ENCODE measurements at regions not wholly inside any gene's neighbourhood (a gene's known extent, or its start where the extent isn't known, plus 50 kb on each side); places are given as distances from the start of the nearest gene placed in this dataset.
A peak's percentile ranks its signal among the peaks of the same experiment; 100 is the strongest.

GRCh38 chr1:5707566-5708345 lies 284.5 kb downstream of the NPHP4 start:
- no peaks in the 10 kb centered on the region for H3K9me3 ChIP-seq
- peak; percentile 22 for DNase-seq
- H3K27ac ChIP-seq: no peak overlapping the region
- no peak overlapping the region for H3K4me3 ChIP-seq
- WGBS, 2 donors: 61 to 82% methylated on average over 12 of the region's 12 CpGs
- no peaks in the 10 kb centered on the region for H3K27me3 ChIP-seq
- no peak for TF ChIP-seq POLR2A (IDR thresholded peaks at IDR 0.05)
- H3K36me3 ChIP-seq: no peaks in the 10 kb centered on the region
- intact Hi-C loops (cut with DNase I): no loop called here
- H3K4me1 ChIP-seq: no peaks in the 10 kb centered on the region

GRCh38 chr1:5706239-5706638 lies 286.0 kb downstream of the NPHP4 start:
- Histone ChIP-seq H3K4me3 (no peak overlapping the region), H3K27ac (no peak overlapping the region), H3K4me1 (no peaks in the 10 kb centered on the region), H3K9me3 (no peaks in the 10 kb centered on the region), H3K27me3 (no peaks in the 10 kb centered on the region), H3K36me3 (no peaks in the 10 kb centered on the region)
- TF ChIP-seq CTCF (IDR thresholded peaks at IDR 0.05) (no peak), POLR2A (IDR thresholded peaks at IDR 0.05) (no peak)
- 92 to 93% methylated on average over 5 of the region's 5 CpGs for WGBS, 2 donors
- peak; percentile 7 for DNase-seq
- intact Hi-C loops (cut with DNase I): no loop called here

DNA sequence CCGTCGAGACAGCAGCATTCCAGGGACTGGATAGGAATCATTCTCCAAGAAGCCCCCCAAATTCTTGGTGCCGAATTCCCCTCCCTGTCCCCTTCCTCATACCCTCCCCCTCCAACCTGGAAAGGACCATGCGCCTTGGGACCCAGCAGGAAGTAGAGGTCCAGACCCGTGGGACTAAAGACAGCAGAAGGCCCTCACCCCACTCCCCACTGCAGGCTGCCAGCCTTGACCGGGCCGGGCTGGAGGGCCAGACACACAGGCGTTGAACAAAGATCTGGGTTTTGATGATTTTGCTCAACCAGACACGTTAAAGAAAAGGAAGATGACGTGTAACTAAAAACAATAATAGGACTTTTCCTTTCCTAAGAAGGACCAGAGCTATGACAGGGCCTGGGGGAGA lies 286.5 kb downstream of the NPHP4 start:
- intact Hi-C loops (cut with DNase I): no loop called here
- Histone ChIP-seq H3K4me1 (no peaks in the 10 kb centered on the region), H3K27me3 (no peaks in the 10 kb centered on the region), H3K9me3 (no peaks in the 10 kb centered on the region), H3K36me3 (no peaks in the 10 kb centered on the region), H3K4me3 (no peak overlapping the region), H3K27ac (no peak overlapping the region)
- peak; percentile 24 for DNase-seq
- WGBS, 2 donors: 79 to 84% methylated on average over 10 of the region's 10 CpGs
- no peak for TF ChIP-seq POLR2AphosphoS5 (IDR thresholded peaks at IDR 0.05)

- no peak overlapping the region for H3K4me3 ChIP-seq
- no peaks in the 10 kb centered on the region for H3K9me3 ChIP-seq
- H3K27me3 ChIP-seq: no peaks in the 10 kb centered on the region
- TF ChIP-seq POLR2A (IDR thresholded peaks at IDR 0.05) (no peak), EP300 (IDR thresholded peaks at IDR 0.05) (no peak), CTCF (IDR thresholded peaks at IDR 0.05) (no peak), POLR2AphosphoS5 (IDR thresholded peaks at IDR 0.05) (no peak)
- no peaks in the 10 kb centered on the region for H3K4me1 ChIP-seq
- 77 to 83% methylated on average over 18 of the region's 18 CpGs for WGBS, 2 donors
- H3K36me3 ChIP-seq: no peaks in the 10 kb centered on the region
- peak; percentile 14 for DNase-seq
- intact Hi-C loops (cut with DNase I): no loop called here
- H3K27ac ChIP-seq: no peak overlapping the region
These were observed 287.4 kb downstream of the NPHP4 start for GRCh38 chr1:5704561-5705514.

- WGBS, 2 donors: 85 to 90% methylated on average over 4 of the region's 4 CpGs
These were observed 290.6 kb downstream of the NPHP4 start for GRCh38 chr1:5701642-5702041.

More at GRCh38 chr1:5701642-5702041, 290.6 kb downstream of the NPHP4 start:
- Histone ChIP-seq H3K9me3 (no peaks in the 10 kb centered on the region), H3K27me3 (no peaks in the 10 kb centered on the region), H3K36me3 (no peaks in the 10 kb centered on the region), H3K4me1 (no peaks in the 10 kb centered on the region), H3K4me3 (no peak overlapping the region), H3K27ac (no peak overlapping the region)
- intact Hi-C loops (cut with DNase I): no loop called here
- TF ChIP-seq POLR2A (IDR thresholded peaks at IDR 0.05) (no peak), POLR2AphosphoS5 (IDR thresholded peaks at IDR 0.05) (no peak), CTCF (IDR thresholded peaks at IDR 0.05) (no peak), EP300 (IDR thresholded peaks at IDR 0.05) (no peak)
- no peak for DNase-seq
